ENCODE measurements at regions not wholly inside any gene's neighbourhood (a gene's known extent, or its start where the extent isn't known, plus 50 kb on each side); places are given as distances from the start of the nearest gene placed in this dataset.

DNA sequence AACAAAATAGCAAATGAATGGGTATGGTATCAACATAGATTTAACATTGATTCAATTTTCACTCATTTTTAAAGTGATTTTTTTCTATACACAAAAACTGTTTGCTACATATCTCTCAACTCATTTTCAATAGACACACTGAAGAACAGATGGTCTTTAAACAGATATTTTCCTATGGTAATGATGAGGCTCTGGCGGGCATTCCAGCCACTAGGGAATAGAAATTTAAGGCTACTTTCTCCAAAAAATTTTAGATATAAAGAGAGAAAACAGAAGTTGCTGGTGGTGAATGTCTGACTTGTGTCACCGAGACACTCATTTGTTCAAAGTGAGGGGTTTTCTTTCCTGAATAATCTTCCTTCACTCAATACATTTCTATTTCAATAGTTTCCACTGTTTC lies 693.0 kb downstream of the ETS1 start:
- Histone ChIP-seq H3K9me3 (ENCODE audit: control insufficient read depth in 2 of 2, insufficient read depth in 1 of 2, low read depth in 1 of 2, low read length in 1 of 2) (peaks cover 4 to 5% of the 10 kb centered on the region in 2 donors), H3K36me3 (ENCODE audit: control insufficient read depth in 2 of 2, insufficient read depth in 2 of 2, low read length in 1 of 2) (no peaks in the 10 kb centered on the region), H3K4me1 (ENCODE audit: control insufficient read depth in 2 of 2, insufficient read depth in 2 of 2, low read length in 1 of 2) (no peaks in the 10 kb centered on the region), H3K27ac (ENCODE audit: low read depth in 2 of 2, low read length in 1 of 2) (no peak overlapping the region), H3K27me3 (ENCODE audit: control insufficient read depth in 1 of 2, insufficient read depth in 2 of 2, low read length in 2 of 2) (no peaks in the 10 kb centered on the region), H3K4me3 (ENCODE audit: low read depth in 1 of 2, low read length in 2 of 2) (no peak overlapping the region)
- 82 to 87% methylated on average over 2 of the region's 2 CpGs for WGBS, 2 donors

DNA sequence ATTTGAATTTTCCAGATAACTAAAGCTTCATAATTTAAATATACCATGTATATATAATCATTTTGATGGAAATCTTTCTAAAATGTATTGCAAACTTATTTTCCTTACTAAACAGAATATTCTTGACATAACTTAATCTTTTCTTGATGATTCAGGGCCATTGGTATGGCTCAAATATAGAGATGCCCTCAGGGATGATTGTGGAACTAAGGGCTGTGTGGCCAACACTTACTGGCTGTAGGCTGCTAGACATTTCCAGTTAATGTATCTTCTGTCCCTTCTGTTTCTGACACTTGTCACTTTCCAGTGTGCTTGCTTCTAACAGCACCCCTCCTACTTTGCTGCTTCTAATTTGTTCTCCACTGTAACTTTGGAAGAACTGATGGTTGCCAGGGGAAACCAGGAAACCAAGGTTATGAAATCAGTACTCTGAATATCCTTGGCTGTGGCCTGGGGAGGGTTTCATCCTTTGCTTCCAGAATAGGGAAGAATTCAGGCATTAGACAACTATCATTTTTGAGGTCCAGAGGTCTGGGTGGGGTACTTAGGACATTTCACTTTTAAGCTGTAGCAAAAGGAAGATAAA lies 697.2 kb downstream of the ETS1 start:
- Histone ChIP-seq H3K4me3 (ENCODE audit: low read depth in 1 of 2, low read length in 2 of 2) (no peak overlapping the region), H3K27ac (ENCODE audit: low read depth in 2 of 2, low read length in 1 of 2) (no peak overlapping the region), H3K27me3 (ENCODE audit: control insufficient read depth in 1 of 2, insufficient read depth in 2 of 2, low read length in 2 of 2) (no peaks in the 10 kb centered on the region), H3K9me3 (ENCODE audit: control insufficient read depth in 2 of 2, insufficient read depth in 1 of 2, low read depth in 1 of 2, low read length in 1 of 2) (peaks cover under 1 to 1% of the 10 kb centered on the region in 2 donors), H3K36me3 (ENCODE audit: control insufficient read depth in 2 of 2, insufficient read depth in 2 of 2, low read length in 1 of 2) (no peaks in the 10 kb centered on the region), H3K4me1 (ENCODE audit: control insufficient read depth in 2 of 2, insufficient read depth in 2 of 2, low read length in 1 of 2) (no peaks in the 10 kb centered on the region)

DNA sequence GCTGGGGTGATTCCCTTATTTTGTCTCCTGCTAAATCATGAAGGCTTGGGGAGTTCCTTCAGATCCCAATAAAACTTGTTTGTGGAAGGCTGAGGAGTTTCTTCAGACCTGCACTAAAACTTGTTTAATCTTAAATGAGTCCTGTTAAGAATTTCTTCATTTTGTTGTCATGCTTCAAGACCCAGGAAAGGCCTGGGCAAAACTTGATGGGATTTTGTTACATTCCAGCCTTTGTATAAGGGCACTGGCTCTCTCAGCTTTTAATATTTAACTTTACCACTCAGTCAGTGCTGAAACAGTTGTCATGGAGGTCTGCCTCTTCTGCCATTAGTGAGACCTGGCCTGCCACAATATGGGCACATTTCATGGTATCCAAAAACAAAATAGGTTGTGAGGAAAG lies 699.0 kb downstream of the ETS1 start:
- Histone ChIP-seq H3K27ac (ENCODE audit: low read depth in 2 of 2, low read length in 1 of 2) (no peak overlapping the region), H3K4me3 (ENCODE audit: low read depth in 1 of 2, low read length in 2 of 2) (no peak overlapping the region), H3K4me1 (ENCODE audit: control insufficient read depth in 2 of 2, insufficient read depth in 2 of 2, low read length in 1 of 2) (no peaks in the 10 kb centered on the region), H3K36me3 (ENCODE audit: control insufficient read depth in 2 of 2, insufficient read depth in 2 of 2, low read length in 1 of 2) (no peaks in the 10 kb centered on the region), H3K27me3 (ENCODE audit: control insufficient read depth in 1 of 2, insufficient read depth in 2 of 2, low read length in 2 of 2) (no peaks in the 10 kb centered on the region), H3K9me3 (ENCODE audit: control insufficient read depth in 2 of 2, insufficient read depth in 1 of 2, low read depth in 1 of 2, low read length in 1 of 2) (peaks cover 2 to 4% of the 10 kb centered on the region in 2 donors)

DNA sequence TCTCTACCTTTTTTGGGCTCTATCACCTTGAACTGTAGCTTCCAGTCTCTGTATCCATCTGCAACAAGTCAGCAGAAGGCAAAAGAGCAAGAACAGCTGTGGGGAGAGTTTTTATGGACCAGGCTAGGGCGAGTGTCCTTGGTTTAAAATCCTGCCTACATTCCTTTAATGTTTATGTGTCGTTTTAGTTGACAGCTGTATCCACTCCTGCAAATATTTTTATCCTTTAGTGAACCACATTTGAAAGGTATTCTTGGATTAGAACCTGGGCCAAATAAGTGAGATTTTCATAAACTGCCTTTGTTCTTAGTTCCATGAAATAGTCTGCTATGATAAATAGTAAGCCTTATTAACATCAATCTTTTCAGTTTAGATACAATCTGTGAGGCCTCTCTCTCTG lies 712.2 kb downstream of the ETS1 start:
- Histone ChIP-seq H3K9me3 (ENCODE audit: control insufficient read depth in 2 of 2, insufficient read depth in 1 of 2, low read depth in 1 of 2, low read length in 1 of 2) (no peaks in the 10 kb centered on the region), H3K27ac (ENCODE audit: low read depth in 2 of 2, low read length in 1 of 2) (no peak overlapping the region), H3K4me1 (ENCODE audit: control insufficient read depth in 2 of 2, insufficient read depth in 2 of 2, low read length in 1 of 2) (no peaks in the 10 kb centered on the region), H3K36me3 (ENCODE audit: control insufficient read depth in 2 of 2, insufficient read depth in 2 of 2, low read length in 1 of 2) (no peaks in the 10 kb centered on the region), H3K27me3 (ENCODE audit: control insufficient read depth in 1 of 2, insufficient read depth in 2 of 2, low read length in 2 of 2) (no peaks in the 10 kb centered on the region), H3K4me3 (ENCODE audit: low read depth in 1 of 2, low read length in 2 of 2) (no peak overlapping the region)
- WGBS, 2 donors, result 13 to 25% methylated on average over 2 of the region's 2 CpGs

DNA sequence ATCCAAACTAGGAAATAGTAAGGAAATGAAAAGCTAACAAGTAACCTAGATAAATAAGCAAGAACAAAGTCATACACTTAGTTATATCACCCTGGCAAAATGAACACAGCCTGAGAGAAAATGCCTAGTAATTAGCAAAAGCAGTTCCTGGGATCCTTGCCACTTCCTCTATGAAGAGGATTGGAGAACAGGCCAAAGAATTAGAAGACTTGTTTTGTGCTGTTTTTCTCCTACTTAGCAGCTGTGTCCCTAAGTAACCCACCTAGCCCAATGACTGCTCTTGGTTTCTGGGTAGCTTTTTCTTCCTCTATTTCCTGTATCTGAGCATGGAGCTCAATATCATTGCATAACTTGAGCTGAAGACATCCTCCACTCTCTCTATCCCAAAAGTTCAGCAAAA lies 713.9 kb downstream of the ETS1 start:
- no peak overlapping the region for H3K4me3 ChIP-seq (ENCODE audit: low read depth in 1 of 2, low read length in 2 of 2)
- no peaks in the 10 kb centered on the region for H3K27me3 ChIP-seq (ENCODE audit: control insufficient read depth in 1 of 2, insufficient read depth in 2 of 2, low read length in 2 of 2)
- no peak overlapping the region for H3K27ac ChIP-seq (ENCODE audit: low read depth in 2 of 2, low read length in 1 of 2)
- no peaks in the 10 kb centered on the region for H3K4me1 ChIP-seq (ENCODE audit: control insufficient read depth in 2 of 2, insufficient read depth in 2 of 2, low read length in 1 of 2)
- no peaks in the 10 kb centered on the region for H3K9me3 ChIP-seq (ENCODE audit: control insufficient read depth in 2 of 2, insufficient read depth in 1 of 2, low read depth in 1 of 2, low read length in 1 of 2)
- H3K36me3 ChIP-seq (ENCODE audit: control insufficient read depth in 2 of 2, insufficient read depth in 2 of 2, low read length in 1 of 2), result no peaks in the 10 kb centered on the region

GRCh38 chr11:127866109-127866508 lies 721.2 kb downstream of the ETS1 start:
- WGBS, 2 donors, result 83 to 89% methylated on average over 1 of the region's 1 CpG

DNA sequence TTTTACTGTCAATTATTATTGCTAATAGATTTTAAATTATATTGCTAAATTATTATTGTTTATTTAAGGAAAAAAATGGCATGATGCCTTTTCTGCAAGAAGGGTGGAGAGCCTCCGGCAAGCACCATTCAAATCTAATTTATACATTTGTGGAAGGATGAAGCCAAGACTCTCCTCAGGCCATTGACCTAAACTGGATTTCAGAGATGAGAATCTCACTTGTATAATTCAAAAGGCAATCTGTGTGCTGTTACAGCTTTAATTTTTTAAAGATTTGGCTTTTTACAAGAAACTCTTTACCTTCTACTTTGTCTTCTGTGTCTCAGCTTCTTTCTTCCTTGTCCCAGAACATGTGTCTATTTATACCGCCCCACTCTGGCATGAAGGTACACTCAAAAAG lies 722.5 kb downstream of the ETS1 start:
- 81 to 86% methylated on average over 2 of the region's 2 CpGs for WGBS, 2 donors
- Histone ChIP-seq H3K9me3 (ENCODE audit: control insufficient read depth in 2 of 2, insufficient read depth in 1 of 2, low read depth in 1 of 2, low read length in 1 of 2) (no peaks in the 10 kb centered on the region), H3K36me3 (ENCODE audit: control insufficient read depth in 2 of 2, insufficient read depth in 2 of 2, low read length in 1 of 2) (no peaks in the 10 kb centered on the region), H3K4me3 (ENCODE audit: low read depth in 1 of 2, low read length in 2 of 2) (no peak overlapping the region), H3K27ac (ENCODE audit: low read depth in 2 of 2, low read length in 1 of 2) (no peak overlapping the region), H3K4me1 (ENCODE audit: control insufficient read depth in 2 of 2, insufficient read depth in 2 of 2, low read length in 1 of 2) (no peaks in the 10 kb centered on the region), H3K27me3 (ENCODE audit: control insufficient read depth in 1 of 2, insufficient read depth in 2 of 2, low read length in 2 of 2) (no peaks in the 10 kb centered on the region)

More at GRCh38 chr11:127866109-127866508, 721.2 kb downstream of the ETS1 start:
- no peak overlapping the region for H3K27ac ChIP-seq (ENCODE audit: low read depth in 2 of 2, low read length in 1 of 2)
- no peaks in the 10 kb centered on the region for H3K36me3 ChIP-seq (ENCODE audit: control insufficient read depth in 2 of 2, insufficient read depth in 2 of 2, low read length in 1 of 2)
- no peaks in the 10 kb centered on the region for H3K4me1 ChIP-seq (ENCODE audit: control insufficient read depth in 2 of 2, insufficient read depth in 2 of 2, low read length in 1 of 2)
- no peaks in the 10 kb centered on the region for H3K9me3 ChIP-seq (ENCODE audit: control insufficient read depth in 2 of 2, insufficient read depth in 1 of 2, low read depth in 1 of 2, low read length in 1 of 2)
- no peak overlapping the region for H3K4me3 ChIP-seq (ENCODE audit: low read depth in 1 of 2, low read length in 2 of 2)
- H3K27me3 ChIP-seq (ENCODE audit: control insufficient read depth in 1 of 2, insufficient read depth in 2 of 2, low read length in 2 of 2), result no peaks in the 10 kb centered on the region

DNA sequence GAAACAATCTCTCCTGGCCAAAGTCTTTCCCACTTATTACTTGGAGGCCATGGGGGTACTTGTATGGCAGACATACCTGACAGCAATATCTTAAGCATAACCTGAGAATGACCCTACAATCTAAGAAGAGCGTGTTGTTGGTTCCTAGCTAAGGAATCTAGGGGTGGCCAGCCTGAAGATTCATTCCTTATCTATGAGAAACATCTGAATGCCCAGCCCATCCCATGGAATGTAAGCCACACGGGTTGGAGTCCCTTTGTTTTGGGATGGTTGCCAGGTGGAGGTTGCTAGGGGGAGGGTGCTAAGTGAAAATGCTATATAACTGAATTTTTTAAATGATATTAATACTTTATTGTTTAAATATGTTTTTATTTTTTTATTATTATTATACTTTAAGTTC lies 725.0 kb downstream of the ETS1 start:
- Histone ChIP-seq H3K4me3 (ENCODE audit: low read depth in 1 of 2, low read length in 2 of 2) (no peak overlapping the region), H3K9me3 (ENCODE audit: control insufficient read depth in 2 of 2, insufficient read depth in 1 of 2, low read depth in 1 of 2, low read length in 1 of 2) (no peaks in the 10 kb centered on the region), H3K27me3 (ENCODE audit: control insufficient read depth in 1 of 2, insufficient read depth in 2 of 2, low read length in 2 of 2) (no peaks in the 10 kb centered on the region), H3K27ac (ENCODE audit: low read depth in 2 of 2, low read length in 1 of 2) (no peak overlapping the region), H3K36me3 (ENCODE audit: control insufficient read depth in 2 of 2, insufficient read depth in 2 of 2, low read length in 1 of 2) (no peaks in the 10 kb centered on the region), H3K4me1 (ENCODE audit: control insufficient read depth in 2 of 2, insufficient read depth in 2 of 2, low read length in 1 of 2) (no peaks in the 10 kb centered on the region)
- WGBS, 2 donors, result 40 to 55% methylated on average over 2 of the region's 2 CpGs

DNA sequence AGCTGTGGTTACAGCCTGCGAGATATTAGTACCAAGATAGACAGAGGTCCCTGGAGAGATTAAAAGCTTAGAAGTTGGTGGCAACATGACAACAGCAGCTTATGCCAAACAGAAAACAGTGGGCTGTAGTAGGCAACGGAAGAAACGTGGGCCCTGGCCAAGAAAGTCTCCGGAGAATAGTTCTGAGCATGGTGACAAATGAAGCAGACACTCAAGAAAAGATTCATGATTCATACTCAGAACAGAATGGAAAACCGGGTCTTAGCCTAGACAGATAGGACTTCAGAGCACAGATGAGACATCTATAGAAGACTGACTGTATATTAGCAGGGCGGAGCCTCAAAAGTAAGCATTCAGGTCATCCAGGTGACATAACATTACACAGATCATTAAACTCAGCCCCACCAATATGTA lies 727.4 kb downstream of the ETS1 start:
- Histone ChIP-seq H3K36me3 (ENCODE audit: control insufficient read depth in 2 of 2, insufficient read depth in 2 of 2, low read length in 1 of 2) (no peaks in the 10 kb centered on the region), H3K4me1 (ENCODE audit: control insufficient read depth in 2 of 2, insufficient read depth in 2 of 2, low read length in 1 of 2) (no peaks in the 10 kb centered on the region), H3K4me3 (ENCODE audit: low read depth in 1 of 2, low read length in 2 of 2) (no peak overlapping the region), H3K27ac (ENCODE audit: low read depth in 2 of 2, low read length in 1 of 2) (no peak overlapping the region), H3K9me3 (ENCODE audit: control insufficient read depth in 2 of 2, insufficient read depth in 1 of 2, low read depth in 1 of 2, low read length in 1 of 2) (peaks cover 0 to 2% of the 10 kb centered on the region in 2 donors), H3K27me3 (ENCODE audit: control insufficient read depth in 1 of 2, insufficient read depth in 2 of 2, low read length in 2 of 2) (no peaks in the 10 kb centered on the region)
- 35 to 52% methylated on average over 6 of the region's 6 CpGs for WGBS, 2 donors

DNA sequence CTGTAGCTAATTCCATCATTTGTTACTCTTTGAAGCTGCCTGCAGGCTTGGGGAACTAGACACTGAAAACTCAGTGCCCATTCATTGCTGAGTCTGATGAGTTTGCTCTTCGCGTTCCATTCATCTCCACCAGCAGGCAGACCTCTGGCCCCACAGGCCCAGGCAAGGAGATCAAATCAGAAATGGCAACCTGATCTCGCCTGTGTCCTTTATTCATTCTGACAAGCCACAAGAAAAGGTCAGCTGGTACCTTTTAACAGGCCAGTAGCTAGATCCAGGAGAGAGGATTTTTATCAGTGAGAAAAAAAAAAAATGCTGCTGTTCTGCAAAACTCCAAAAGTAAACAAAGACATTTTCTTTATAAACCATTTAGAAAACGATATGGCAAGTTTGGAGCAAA lies 742.5 kb downstream of the ETS1 start:
- Histone ChIP-seq H3K4me1 (ENCODE audit: control insufficient read depth in 2 of 2, insufficient read depth in 2 of 2, low read length in 1 of 2) (no peaks in the 10 kb centered on the region), H3K4me3 (ENCODE audit: low read depth in 1 of 2, low read length in 2 of 2) (no peak overlapping the region), H3K27ac (ENCODE audit: low read depth in 2 of 2, low read length in 1 of 2) (no peak overlapping the region), H3K9me3 (ENCODE audit: control insufficient read depth in 2 of 2, insufficient read depth in 1 of 2, low read depth in 1 of 2, low read length in 1 of 2) (no peaks in the 10 kb centered on the region), H3K27me3 (ENCODE audit: control insufficient read depth in 1 of 2, insufficient read depth in 2 of 2, low read length in 2 of 2) (no peaks in the 10 kb centered on the region), H3K36me3 (ENCODE audit: control insufficient read depth in 2 of 2, insufficient read depth in 2 of 2, low read length in 1 of 2) (no peaks in the 10 kb centered on the region)
- 65 to 72% methylated on average over 4 of the region's 4 CpGs for WGBS, 2 donors

All from esophagus (tissue), 2 donors.